Limb (tissue), 2 donors: ENCODE measurements at regions not wholly inside any gene's neighbourhood (a gene's known extent, or its start where the extent isn't known, plus 50 kb on each side); places are given as distances from the start of the nearest gene placed in this dataset.
"Not testable (repeated sequence)": the region's sequence is repeated elsewhere in the genome, so short reads cannot be mapped to it uniquely, and the experiment has no call there.

ENCODE experiments used
- DNase-seq, 2 donors: peaks; one replicate each; pipeline ENCODE4 v3.0.0-alpha.2; 2016; ENCODE audit errors: extremely low spot score in 2 of 2

DNA sequence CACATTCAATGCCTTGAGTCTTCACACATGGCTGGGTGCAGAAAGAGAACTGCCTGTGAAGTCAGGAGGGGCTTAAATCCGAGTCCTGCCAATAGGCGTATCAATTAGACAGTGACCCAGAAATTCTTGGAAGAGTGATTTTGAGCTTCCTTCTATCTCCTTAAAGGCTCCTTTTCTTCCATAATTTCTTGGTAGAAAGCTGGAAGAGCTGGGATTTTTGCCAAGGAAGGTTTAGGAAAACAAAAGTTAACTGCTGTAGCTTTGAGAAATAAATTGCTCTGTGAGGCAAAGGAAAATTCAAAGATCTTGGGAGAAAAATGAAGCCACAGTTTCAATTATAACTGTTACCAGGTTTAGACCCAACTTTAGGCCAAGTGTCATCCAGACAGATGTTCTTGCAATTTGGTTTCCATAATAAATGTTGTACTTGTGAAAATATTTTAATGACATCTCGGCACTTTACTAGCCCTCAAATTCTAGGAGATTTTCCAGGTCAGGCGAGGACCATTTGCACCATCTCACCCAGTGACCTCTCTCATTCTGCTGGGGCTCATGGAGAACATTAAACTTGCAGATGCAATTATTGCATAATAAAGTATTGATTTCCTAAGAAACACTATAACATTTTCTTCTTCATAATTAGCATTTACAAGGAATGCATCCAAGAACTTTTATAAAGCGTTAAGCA lies 329.7 kb upstream of the MEIS1 start:
- DNase-seq, result peak in 1 of 2 donors; percentile 55

- DNase-seq, result no peak
Observed at GRCh38 chr2:66103581-66103980, 331.3 kb upstream of the MEIS1 start.

- peak in 1 of 2 donors; percentile 14 for DNase-seq
Observed at GRCh38 chr2:66101206-66101605, 333.7 kb upstream of the MEIS1 start.

- no peak for DNase-seq
Observed at GRCh38 chr2:66095820-66096345, 339.0 kb upstream of the MEIS1 start.

DNA sequence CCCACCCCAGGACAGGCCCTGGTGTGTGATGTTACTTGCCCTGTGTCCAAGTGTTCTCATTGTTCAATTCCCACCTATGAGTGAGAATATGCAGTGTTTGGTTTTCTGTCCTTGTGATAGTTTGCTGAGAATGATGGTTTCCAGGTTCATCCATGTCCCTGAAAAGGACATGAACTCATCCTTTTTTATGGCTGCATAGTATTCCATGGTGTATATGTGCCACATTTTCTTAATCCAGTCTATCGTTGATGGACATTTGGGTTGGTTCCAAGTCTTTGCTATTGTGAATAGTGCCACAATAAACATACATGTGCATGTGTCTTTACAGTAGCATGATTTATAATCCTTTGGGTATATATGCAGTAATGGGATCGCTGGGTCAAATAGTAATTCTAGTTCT lies 340.2 kb upstream of the MEIS1 start:
- DNase-seq, result not testable (repeated sequence)

- DNase-seq, result no peak
Observed at GRCh38 chr2:66093371-66093770, 341.6 kb upstream of the MEIS1 start.

- DNase-seq, result no peak
Observed at GRCh38 chr2:66084948-66085590, 349.9 kb upstream of the MEIS1 start.

DNA sequence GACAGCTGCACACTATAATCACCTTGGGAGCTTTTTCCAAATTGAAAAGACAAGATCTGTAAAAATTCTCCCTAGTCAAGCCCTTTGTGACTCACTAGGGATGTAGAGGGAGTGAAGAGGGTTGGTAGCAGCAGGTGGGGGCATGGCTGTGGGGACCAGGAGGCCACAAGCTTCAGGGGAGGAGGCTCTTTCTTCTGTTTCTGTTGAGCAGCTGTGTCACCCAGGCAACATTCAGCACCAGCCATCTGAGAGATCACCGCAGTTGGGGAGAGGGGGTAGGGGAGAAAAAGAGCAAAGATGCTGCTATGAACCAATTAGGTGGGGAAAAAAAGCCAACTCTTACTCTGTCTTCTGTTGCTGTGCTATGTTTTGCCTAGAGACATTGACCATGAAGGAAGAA lies 352.3 kb upstream of the MEIS1 start:
- no peak for DNase-seq

DNA sequence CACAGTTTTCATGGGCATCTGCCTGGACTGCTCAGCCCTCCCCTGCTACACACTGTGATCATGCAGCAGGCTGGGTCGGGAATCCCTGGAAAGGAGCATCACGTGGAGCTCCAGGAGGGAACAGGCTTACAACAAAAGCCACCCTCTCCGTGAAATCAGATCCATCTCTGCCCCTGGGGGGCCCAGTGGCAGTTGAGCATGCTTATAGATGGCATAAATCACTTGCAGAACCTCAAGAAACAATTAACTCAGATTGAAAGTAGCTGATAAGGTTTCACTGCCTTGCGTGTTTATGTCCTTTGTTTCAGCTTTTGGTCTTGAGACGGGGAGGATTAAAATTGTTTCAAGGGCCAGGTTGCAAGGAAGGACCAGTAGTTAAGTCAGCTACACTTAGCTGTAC lies 354.8 kb upstream of the MEIS1 start:
- peak in 1 of 2 donors; percentile 42 for DNase-seq

GRCh38 chr2:66073172-66073571 lies 361.8 kb upstream of the MEIS1 start:
- DNase-seq, result no peak

GRCh38 chr2:66070721-66071602 lies 364.0 kb upstream of the MEIS1 start:
- peak in 1 of 2 donors; percentile 46 for DNase-seq

GRCh38 chr2:66069937-66070720 lies 364.8 kb upstream of the MEIS1 start:
- no peak for DNase-seq

DNA sequence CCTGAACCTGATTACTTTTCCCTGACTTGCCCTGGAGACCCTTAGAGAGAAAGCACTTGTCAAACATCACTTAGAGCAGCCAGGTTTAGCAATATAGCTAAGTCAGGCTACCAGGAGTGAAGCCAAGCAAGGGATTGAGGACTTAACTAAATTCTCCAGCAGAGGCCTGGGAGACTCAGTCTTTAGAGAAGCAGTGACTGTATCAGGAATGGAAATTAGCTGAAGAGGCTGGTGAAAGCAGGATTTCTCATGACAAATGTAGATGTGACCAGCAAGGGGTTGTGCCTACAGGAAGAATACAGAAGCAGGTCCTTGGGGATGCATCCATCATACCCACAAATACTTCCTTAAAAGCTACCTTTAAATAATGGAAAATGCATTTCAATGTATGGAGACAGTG lies 368.9 kb upstream of the MEIS1 start:
- DNase-seq, result no peak

DNA sequence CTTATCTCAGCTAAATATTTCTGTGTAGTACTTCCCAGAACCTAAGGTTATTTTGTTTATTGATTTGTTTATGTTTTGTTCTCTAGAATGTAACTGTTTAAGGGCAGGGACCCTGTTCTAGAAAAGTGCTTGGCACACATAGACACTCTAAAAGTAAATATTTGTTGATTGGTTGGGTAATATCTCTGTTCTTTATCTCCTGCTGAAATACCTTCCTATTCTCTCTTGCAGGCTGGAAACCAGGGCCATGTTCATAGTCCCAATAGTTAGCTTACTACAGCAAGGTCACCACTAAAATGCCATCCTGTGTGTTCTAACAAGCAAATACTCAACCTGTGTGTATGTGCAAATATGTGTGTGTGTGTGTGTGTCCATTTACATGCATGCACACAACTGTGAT lies 375.6 kb upstream of the MEIS1 start:
- DNase-seq, result no peak

GRCh38 chr2:66058675-66059074 lies 376.2 kb upstream of the MEIS1 start:
- no peak for DNase-seq

DNA sequence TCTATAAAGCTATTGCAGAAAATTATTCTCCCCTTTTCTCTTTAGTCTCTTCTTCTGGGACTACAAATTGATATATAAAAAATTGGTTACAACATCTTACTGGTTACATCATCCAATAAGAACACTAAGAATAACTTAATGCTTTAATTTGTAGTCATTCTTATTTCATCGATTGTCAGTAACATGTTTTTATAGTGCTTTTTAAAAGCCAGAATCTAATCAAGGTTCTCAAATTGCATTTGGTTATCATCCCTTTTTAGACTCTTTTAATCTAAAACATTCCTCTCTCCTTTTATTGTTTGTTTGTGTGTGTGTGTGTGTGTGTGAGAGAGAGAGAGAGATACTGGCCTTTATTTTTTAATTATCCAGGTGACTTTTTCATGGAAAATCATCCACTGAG lies 377.1 kb upstream of the MEIS1 start:
- no peak for DNase-seq

DNA sequence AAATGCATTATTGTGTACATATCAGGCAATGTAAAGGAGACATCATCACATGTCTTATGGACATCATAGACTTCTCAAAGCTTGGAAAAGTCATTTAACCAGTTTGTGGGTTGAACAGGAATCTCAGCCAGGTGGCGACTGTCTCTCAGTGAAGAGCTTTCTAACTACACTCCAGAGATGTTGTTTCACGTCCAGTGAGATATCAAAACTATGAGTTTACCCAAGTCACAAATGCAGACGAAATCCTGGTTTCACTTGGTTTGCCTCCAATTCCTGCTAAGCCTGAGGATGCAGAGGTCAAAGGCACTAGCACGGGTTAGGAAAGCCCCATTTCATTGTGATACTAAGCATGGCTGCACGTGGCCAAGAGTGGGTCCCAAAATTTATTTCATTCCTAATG lies 384.5 kb upstream of the MEIS1 start:
- no peak for DNase-seq

DNA sequence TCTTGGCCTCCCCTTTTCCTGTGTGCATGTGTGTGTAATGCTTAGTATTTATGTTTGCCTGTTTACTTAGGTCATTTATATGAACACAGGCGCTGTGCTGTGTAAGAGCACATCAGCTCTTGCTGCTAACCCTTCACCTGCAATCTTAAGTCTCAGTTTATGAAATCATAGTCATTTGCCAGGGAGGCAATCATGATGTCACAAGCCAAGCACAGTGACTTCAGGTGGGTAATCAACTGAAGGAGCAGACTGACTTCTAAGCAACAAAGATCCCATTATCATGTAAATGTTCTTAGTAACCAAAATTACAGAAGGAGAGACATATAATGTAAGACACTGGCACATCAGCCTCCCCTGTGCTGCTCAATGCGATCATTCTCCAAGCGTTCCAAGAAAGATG lies 386.3 kb upstream of the MEIS1 start:
- DNase-seq, result no peak

- no peak for DNase-seq
Observed at GRCh38 chr2:66041902-66042657, 392.8 kb upstream of the MEIS1 start.

DNA sequence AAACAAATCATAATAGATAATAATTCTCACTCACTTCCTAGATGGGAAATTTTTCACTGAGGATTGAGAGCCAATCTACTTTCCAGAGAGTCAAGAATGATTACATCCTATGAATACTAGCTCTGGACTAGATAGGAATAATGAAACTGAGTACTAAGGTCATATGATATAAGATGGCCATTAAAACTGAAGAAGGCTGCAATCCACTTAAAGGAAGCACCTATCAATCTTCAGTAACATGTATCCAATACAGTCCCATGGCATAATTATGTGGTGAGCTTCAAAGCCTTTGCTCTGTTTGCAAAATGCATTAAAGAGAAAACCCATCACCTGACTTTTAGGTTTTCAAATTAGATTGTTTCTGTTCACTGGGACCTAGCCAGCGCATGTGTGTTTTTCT lies 398.0 kb upstream of the MEIS1 start:
- no peak for DNase-seq

DNA sequence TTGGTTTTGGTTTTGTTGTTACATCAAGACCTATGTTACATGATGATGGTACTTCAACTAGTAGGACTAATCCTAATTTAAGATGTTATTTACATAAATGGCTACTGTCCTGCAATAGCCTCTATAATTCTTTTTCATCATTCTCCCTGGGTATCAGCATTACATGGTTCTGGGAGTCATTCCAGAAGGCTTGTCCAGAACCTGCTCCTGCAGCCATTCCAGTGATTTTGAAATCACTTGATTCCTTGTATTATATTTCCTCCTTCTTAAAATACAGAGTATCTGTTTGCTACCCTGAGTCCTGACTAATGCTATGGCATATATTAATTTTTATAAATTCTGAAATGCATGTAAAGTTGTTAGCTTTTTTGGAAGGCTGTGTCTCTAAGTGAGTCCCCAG lies 400.5 kb upstream of the MEIS1 start:
- DNase-seq, result no peak
